PC-9 (cell line): ENCODE measurements at regions not wholly inside any gene's neighbourhood (a gene's known extent, or its start where the extent isn't known, plus 50 kb on each side); places are given as distances from the start of the nearest gene placed in this dataset.

ENCODE experiments used
- BruUV-seq: library from RNA; stranded (reverse); fragments of 400-500 nt; replicated peaks from 2 replicates; lab custom pipeline; 2021; lab: Mats Ljungman, UMichigan
- CTCF ChIA-PET: fragments of 300-600 bp; sonication (Branson Sonifier 250); formaldehyde crosslinking; loops from one replicate; lab custom pipeline; 2022; ENCODE audit warnings: antibody characterized with exemption; lab: Charles Lee
- POLR2A ChIA-PET: fragments of 300-600 bp; sonication (Branson Sonifier 250); formaldehyde crosslinking; loops from one replicate; lab custom pipeline; 2022; ENCODE audit warnings: antibody characterized with exemption; ENCODE audit not compliant: unreplicated experiment; lab: Charles Lee
- DNase-seq, 2 experiments: peaks; one replicate each; pipeline versions ENCODE4 v3.0.0 to v3.0.0-alpha.2; 2015 to 2022; ENCODE audit warnings: mixed read lengths in 1 of 2
- H2AFZ ChIP-seq: fragments of 200-600 bp; sonication (generic); 2 replicates; pipeline ENCODE4 v1.8.1; 2017; ENCODE audit warnings: antibody characterized with exemption
- H3F3A ChIP-seq: fragments of 200-600 bp; sonication (generic); 2 replicates; pipeline ENCODE4 v1.8.1; 2017; ENCODE audit warnings: antibody characterized with exemption, mild to moderate bottlenecking, low read depth; ENCODE audit not compliant: insufficient read depth
- H3K27ac ChIP-seq: fragments of 200-600 bp; sonication (generic); 2 replicates; pipeline ENCODE4 v1.6.1; 2016; ENCODE audit warnings: mixed run types
- H3K27me3 ChIP-seq: fragments of 200-600 bp; sonication (generic); 2 replicates; pipeline ENCODE4 v1.6.1; 2016; ENCODE audit warnings: low read depth, mixed run types; ENCODE audit not compliant: insufficient read depth
- H3K36me3 ChIP-seq: fragments of 200-600 bp; sonication (generic); 2 replicates; pipeline ENCODE4 v1.6.1; 2016; ENCODE audit warnings: low read depth, mixed run types
- H3K4me1 ChIP-seq: fragments of 200-600 bp; sonication (generic); replicated peaks from 2 replicates; pipeline ENCODE4 v1.6.1; 2016; ENCODE audit warnings: mixed run types; ENCODE audit not compliant: insufficient read depth
- H3K4me2 ChIP-seq: fragments of 200-600 bp; sonication (generic); 2 replicates; pipeline ENCODE4 v1.6.1; 2017; ENCODE audit warnings: mixed run types
- H3K4me3 ChIP-seq: fragments of 200-600 bp; sonication (generic); 2 replicates; pipeline ENCODE4 v1.6.1; 2016; ENCODE audit warnings: mixed run types
- H3K79me2 ChIP-seq: fragments of 200-600 bp; sonication (generic); 2 replicates; pipeline ENCODE4 v1.6.1; 2017; ENCODE audit warnings: low read depth, mixed run types
- H3K9me2 ChIP-seq: fragments of 200-600 bp; sonication (generic); 2 replicates; pipeline ENCODE4 v1.8.1; 2017; ENCODE audit warnings: mild to moderate bottlenecking; ENCODE audit not compliant: insufficient read depth
- H3K9me3 ChIP-seq: fragments of 200-600 bp; sonication (generic); 2 replicates; pipeline ENCODE4 v1.8.1; 2016; ENCODE audit warnings: low read depth; ENCODE audit not compliant: insufficient read depth
- H4K20me1 ChIP-seq: fragments of 200-600 bp; sonication (generic); 2 replicates; pipeline ENCODE4 v1.8.1; 2017; ENCODE audit not compliant: insufficient read depth
- CTCF ChIP-seq: fragments of 200-600 bp; sonication (generic); conservative IDR thresholded peaks from 2 replicates; pipeline ENCODE4 v1.6.1; 2017; ENCODE audit warnings: mixed run types, antibody characterized with exemption, mild to moderate bottlenecking, moderate library complexity
- EZH2 ChIP-seq: fragments of 200-600 bp; sonication (generic); IDR thresholded peaks from 2 replicates; pipeline ENCODE4 v1.8.0; 2017; ENCODE audit warnings: antibody characterized with exemption, low read depth
- intact Hi-C: fragments of 100-400 bp; cut with micrococcal nuclease; formaldehyde crosslinking; loops from one replicate; pipeline ENCODE4 v1.10.0; 2022; ENCODE audit not compliant: unreplicated experiment

DNA sequence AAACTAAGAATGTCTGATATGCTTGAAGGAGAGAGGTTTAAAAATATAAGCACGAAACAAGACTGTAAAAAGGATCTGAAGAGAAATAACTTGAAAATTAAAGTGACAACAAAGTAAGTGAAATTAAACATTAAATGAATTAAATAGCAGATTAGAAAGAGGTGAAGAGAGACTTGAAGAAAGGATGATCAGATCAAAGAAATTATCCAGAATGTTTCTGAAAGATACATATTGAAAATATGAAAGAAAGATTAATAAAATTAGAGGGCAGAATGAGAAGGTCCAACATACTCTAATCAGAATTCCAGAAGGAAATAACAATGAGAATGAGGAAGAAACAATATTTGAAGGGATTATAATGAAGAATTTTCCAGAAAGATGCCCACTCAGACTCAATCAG, 151.1 kb downstream of the FAM76B start:
- Histone ChIP-seq H3K9me3 (no peaks in the 10 kb centered on the region), H2AFZ (no peak overlapping the region), H3K4me3 (no peak overlapping the region), H3K4me1 (no peaks in the 10 kb centered on the region), H3K36me3 (no peaks in the 10 kb centered on the region), H3K9me2 (no peaks in the 10 kb centered on the region), H3K79me2 (no peaks in the 10 kb centered on the region), H4K20me1 (no peaks in the 10 kb centered on the region), H3K4me2 (no peak overlapping the region), H3F3A (no peaks in the 10 kb centered on the region; the same call in 1 of the 2 replicates), H3K27me3 (no peaks in the 10 kb centered on the region), H3K27ac (no peak overlapping the region)
- no peak for DNase-seq
- POLR2A ChIA-PET, result no interaction called here
- BruUV-seq, result no TSS peak
- CTCF ChIA-PET, result no interaction called here
- no peak for TF ChIP-seq EZH2
- intact Hi-C loops, result no loop called here

- POLR2A ChIA-PET, result no interaction called here
- H3K4me1 ChIP-seq, result no peaks in the 10 kb centered on the region
- no peaks in the 10 kb centered on the region for H3F3A ChIP-seq
- H3K36me3 ChIP-seq, result no peaks in the 10 kb centered on the region
- H3K79me2 ChIP-seq, result no peaks in the 10 kb centered on the region
- H3K27ac ChIP-seq, result no peak overlapping the region
- CTCF ChIA-PET, result no interaction called here
- H4K20me1 ChIP-seq, result no peaks in the 10 kb centered on the region
- no peaks in the 10 kb centered on the region for H3K27me3 ChIP-seq
- no peak overlapping the region for H3K4me2 ChIP-seq
- intact Hi-C loops, result no loop called here
- no peaks in the 10 kb centered on the region for H3K9me3 ChIP-seq
- no peak for TF ChIP-seq EZH2
- no peak for TF ChIP-seq CTCF
- DNase-seq, result no peak
- H3K4me3 ChIP-seq, result no peak overlapping the region
- no TSS peak for BruUV-seq
- H2AFZ ChIP-seq, result no peak overlapping the region
- 0 out of 2 replicates have a peak, but pooled peaks cover 6% of the 10 kb centered on the region for H3K9me2 ChIP-seq
These were observed 164.2 kb downstream of the FAM76B start for GRCh38 chr11:95625164-95625900.

GRCh38 chr11:95616256-95616804, 173.3 kb downstream of the FAM76B start:
- no peaks in the 10 kb centered on the region for H3K36me3 ChIP-seq
- H3K4me2 ChIP-seq, result no peak overlapping the region
- no peak overlapping the region for H2AFZ ChIP-seq
- no peak for DNase-seq
- H3F3A ChIP-seq, result no peaks in the 10 kb centered on the region
- no peaks in the 10 kb centered on the region for H3K9me3 ChIP-seq
- ChIA-PET POLR2A (no interaction called here), CTCF (no interaction called here)
- BruUV-seq, result no TSS peak
- no peaks in the 10 kb centered on the region for H3K79me2 ChIP-seq
- no peaks in the 10 kb centered on the region for H4K20me1 ChIP-seq
- H3K27ac ChIP-seq, result no peak overlapping the region
- no peaks in the 10 kb centered on the region for H3K27me3 ChIP-seq
- H3K9me2 ChIP-seq, result no peaks in the 10 kb centered on the region
- no peak overlapping the region for H3K4me3 ChIP-seq
- TF ChIP-seq CTCF (no peak), EZH2 (no peak)
- H3K4me1 ChIP-seq, result no peaks in the 10 kb centered on the region
- intact Hi-C loops, result no loop called here
